Vagina (tissue), 2 donors: ENCODE measurements at regions not wholly inside any gene's neighbourhood (a gene's known extent, or its start where the extent isn't known, plus 50 kb on each side); places are given as distances from the start of the nearest gene placed in this dataset.

Experiments
- DNase-seq, 2 donors: peaks; one replicate each; pipeline ENCODE4 v3.0.0-alpha.2; 2017; ENCODE audit errors: extremely low spot score in 2 of 2
- H3K27ac ChIP-seq: fragments of 200-600 bp; sonication (generic); one replicate; pipeline ENCODE4 v1.5.1; 2019
- H3K27me3 ChIP-seq: fragments of 200-600 bp; sonication (generic); one replicate; pipeline ENCODE4 v1.5.1; 2019
- H3K36me3 ChIP-seq, 2 donors: fragments of 200-600 bp; sonication (generic); one replicate each; pipeline ENCODE4 v1.5.1; 2017 to 2019
- H3K4me1 ChIP-seq: fragments of 200-600 bp; sonication (generic); one replicate; pipeline ENCODE4 v1.5.1; 2019
- H3K4me3 ChIP-seq, 2 donors: fragments of 200-600 bp; sonication (generic); 1 replicate in 1 of 2; 2 replicates in 1 of 2; pipeline ENCODE4 v1.5.1; 2016 to 2019
- H3K9me3 ChIP-seq: fragments of 200-600 bp; sonication (generic); one replicate; pipeline ENCODE4 v1.5.1; 2019
- POLR2A ChIP-seq, 2 donors: fragments of 450-650 bp; IDR thresholded peaks; one replicate each; pipeline ENCODE4 v1.6.1; 2017; ENCODE audit warnings: antibody characterized with exemption in 2 of 2, mild to moderate bottlenecking in 2 of 2, moderate library complexity in 2 of 2
- POLR2AphosphoS5 ChIP-seq, 2 donors: sonication (generic); formaldehyde crosslinking; IDR thresholded peaks; one replicate each; pipeline ENCODE4 v1.9.0; 2017; ENCODE audit warnings: antibody characterized with exemption in 2 of 2, mild to moderate bottlenecking in 2 of 2, low read depth in 1 of 2; ENCODE audit not compliant: insufficient read depth in 1 of 2
- intact Hi-C: fragments of 100-400 bp; cut with DNase I; formaldehyde crosslinking; loops from one replicate; pipeline ENCODE4 v1.15.1; 2023
- TF ChIP-seq, protein P1 (sequence below), 3 experiments: fragments of 450-650 bp in 2 of 3; fragments of 200-600 bp in 1 of 3; sonication (generic) in 1 of 3; IDR thresholded peaks; one replicate each; pipeline ENCODE4 v1.5.1; 2017 to 2019; ENCODE audit warnings: antibody characterized with exemption in 3 of 3, mild to moderate bottlenecking in 2 of 3, moderate library complexity in 2 of 3

DNA sequence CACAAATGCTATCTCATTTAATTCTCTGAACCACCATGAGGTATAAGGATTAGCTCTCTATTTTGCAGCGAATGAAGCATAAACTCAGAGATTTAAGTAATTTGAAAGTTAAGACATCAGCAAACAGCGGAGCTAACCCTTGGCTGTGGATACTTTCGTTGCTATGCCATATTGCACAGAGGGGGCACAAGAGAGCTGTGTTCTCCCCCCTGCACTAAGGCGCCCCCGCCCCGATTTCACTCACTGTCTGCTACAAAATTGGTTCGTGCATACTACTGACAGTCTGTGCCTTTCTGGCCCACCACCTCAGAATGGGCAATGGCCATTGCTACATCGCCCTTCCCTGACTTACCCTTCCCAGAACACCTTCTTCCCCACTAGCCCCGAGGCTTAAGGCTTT is 105.7 kb upstream of the OBI1 start:
- Histone ChIP-seq H3K4me1 (no peaks in the 10 kb centered on the region), H3K36me3 (no peaks in the 10 kb centered on the region), H3K4me3 (no peak overlapping the region), H3K27me3 (no peaks in the 10 kb centered on the region), H3K9me3 (no peaks in the 10 kb centered on the region), H3K27ac (no peak overlapping the region)
- no peak for DNase-seq
- intact Hi-C loops = no loop called here
- no peak for TF ChIP-seq POLR2A (IDR thresholded peaks at IDR 0.05)
- TF ChIP-seq POLR2AphosphoS5 (IDR thresholded peaks at IDR 0.05; ENCODE audit: insufficient read depth in 1 of 2, low read depth in 1 of 2) = no peak
- TF ChIP-seq, protein P1, sequence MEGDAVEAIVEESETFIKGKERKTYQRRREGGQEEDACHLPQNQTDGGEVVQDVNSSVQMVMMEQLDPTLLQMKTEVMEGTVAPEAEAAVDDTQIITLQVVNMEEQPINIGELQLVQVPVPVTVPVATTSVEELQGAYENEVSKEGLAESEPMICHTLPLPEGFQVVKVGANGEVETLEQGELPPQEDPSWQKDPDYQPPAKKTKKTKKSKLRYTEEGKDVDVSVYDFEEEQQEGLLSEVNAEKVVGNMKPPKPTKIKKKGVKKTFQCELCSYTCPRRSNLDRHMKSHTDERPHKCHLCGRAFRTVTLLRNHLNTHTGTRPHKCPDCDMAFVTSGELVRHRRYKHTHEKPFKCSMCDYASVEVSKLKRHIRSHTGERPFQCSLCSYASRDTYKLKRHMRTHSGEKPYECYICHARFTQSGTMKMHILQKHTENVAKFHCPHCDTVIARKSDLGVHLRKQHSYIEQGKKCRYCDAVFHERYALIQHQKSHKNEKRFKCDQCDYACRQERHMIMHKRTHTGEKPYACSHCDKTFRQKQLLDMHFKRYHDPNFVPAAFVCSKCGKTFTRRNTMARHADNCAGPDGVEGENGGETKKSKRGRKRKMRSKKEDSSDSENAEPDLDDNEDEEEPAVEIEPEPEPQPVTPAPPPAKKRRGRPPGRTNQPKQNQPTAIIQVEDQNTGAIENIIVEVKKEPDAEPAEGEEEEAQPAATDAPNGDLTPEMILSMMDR (IDR thresholded peaks at IDR 0.05) = no peak

GRCh38 chr13:78762825-78763224 is 103.9 kb upstream of the OBI1 start:
- no peak for DNase-seq
- Histone ChIP-seq H3K9me3 (no peaks in the 10 kb centered on the region), H3K36me3 (no peaks in the 10 kb centered on the region), H3K4me3 (no peak overlapping the region), H3K4me1 (no peaks in the 10 kb centered on the region), H3K27ac (no peak overlapping the region), H3K27me3 (no peaks in the 10 kb centered on the region)
- TF ChIP-seq POLR2A (IDR thresholded peaks at IDR 0.05) (no peak), POLR2AphosphoS5 (IDR thresholded peaks at IDR 0.05; ENCODE audit: insufficient read depth in 1 of 2, low read depth in 1 of 2) (no peak)
- TF ChIP-seq, protein P1 (IDR thresholded peaks at IDR 0.05) = no peak
- intact Hi-C loops = no loop called here

DNA sequence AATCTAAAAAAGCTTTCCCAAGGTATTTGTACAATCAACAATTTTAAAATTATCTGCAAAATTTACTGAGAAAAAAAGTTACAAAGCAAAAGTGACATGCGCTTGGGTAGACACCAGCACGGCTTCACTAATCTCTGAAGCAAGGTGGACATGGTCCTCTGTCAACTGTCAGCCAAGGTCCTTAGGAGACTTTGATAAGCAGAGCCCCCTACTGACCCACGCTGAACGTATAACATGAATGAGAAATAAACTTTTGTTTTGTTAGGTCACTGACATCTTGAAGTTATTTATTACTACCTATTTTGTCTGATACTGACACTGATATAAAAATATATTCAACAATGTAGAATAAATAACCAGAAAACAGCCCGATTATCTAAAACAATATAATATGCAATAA is 100.7 kb upstream of the OBI1 start:
- intact Hi-C loops = no loop called here
- no peak for DNase-seq
- no peak overlapping the region for H3K27ac ChIP-seq
- H3K4me3 ChIP-seq = no peak overlapping the region
- no peaks in the 10 kb centered on the region for H3K4me1 ChIP-seq
- no peaks in the 10 kb centered on the region for H3K27me3 ChIP-seq
- no peaks in the 10 kb centered on the region for H3K9me3 ChIP-seq
- no peak for TF ChIP-seq POLR2A (IDR thresholded peaks at IDR 0.05)
- no peak for TF ChIP-seq POLR2AphosphoS5 (IDR thresholded peaks at IDR 0.05; ENCODE audit: insufficient read depth in 1 of 2, low read depth in 1 of 2)
- TF ChIP-seq, protein P1 (IDR thresholded peaks at IDR 0.05) = no peak
- no peaks in the 10 kb centered on the region for H3K36me3 ChIP-seq

DNA sequence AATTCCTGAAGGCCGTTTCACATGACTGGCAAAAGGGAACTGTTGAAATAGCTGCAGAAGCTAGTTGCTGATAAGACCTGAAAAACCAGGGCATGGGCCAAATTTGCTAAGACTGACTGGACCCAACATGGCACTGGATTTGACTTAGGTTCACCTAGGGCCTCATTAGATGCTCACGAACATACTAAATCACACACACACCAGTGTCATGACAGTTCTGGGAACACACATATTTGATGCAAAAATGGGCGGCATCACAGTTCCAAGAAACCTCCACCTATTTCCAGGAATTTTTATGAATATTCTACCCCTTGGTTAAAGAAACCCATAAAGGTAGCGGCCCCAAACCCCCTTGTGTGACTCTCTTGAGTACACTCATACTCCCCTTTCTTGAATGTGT is 99.6 kb upstream of the OBI1 start:
- no peak for DNase-seq
- intact Hi-C loops = no loop called here
- TF ChIP-seq POLR2A (IDR thresholded peaks at IDR 0.05) (no peak), POLR2AphosphoS5 (IDR thresholded peaks at IDR 0.05; ENCODE audit: insufficient read depth in 1 of 2, low read depth in 1 of 2) (no peak)
- TF ChIP-seq, protein P1 (IDR thresholded peaks at IDR 0.05) = no peak

DNA sequence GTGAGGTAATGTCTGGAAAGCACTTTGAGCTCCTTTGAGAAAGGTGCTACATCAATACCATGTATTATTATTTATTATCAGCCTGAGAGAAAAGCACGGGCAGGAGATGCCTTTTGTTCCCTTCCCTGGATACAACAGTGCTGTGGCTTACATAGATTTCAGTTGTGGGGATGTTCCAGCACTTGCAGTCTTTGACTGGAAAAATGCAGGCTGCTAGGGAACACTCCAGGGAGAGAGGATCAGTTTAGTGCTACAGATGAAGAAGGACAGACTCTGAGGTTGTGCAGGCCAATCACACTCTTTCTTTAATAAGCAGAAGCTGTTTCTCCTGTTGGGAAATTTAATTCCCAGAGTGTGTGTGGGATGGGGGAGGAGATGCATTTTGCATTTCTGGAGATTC is 94.5 kb upstream of the OBI1 start:
- Histone ChIP-seq H3K9me3 (no peaks in the 10 kb centered on the region), H3K4me1 (no peaks in the 10 kb centered on the region), H3K27ac (no peak overlapping the region), H3K36me3 (no peaks in the 10 kb centered on the region), H3K27me3 (no peaks in the 10 kb centered on the region), H3K4me3 (no peak overlapping the region)
- intact Hi-C loops = no loop called here
- TF ChIP-seq POLR2A (IDR thresholded peaks at IDR 0.05) (no peak), POLR2AphosphoS5 (IDR thresholded peaks at IDR 0.05; ENCODE audit: insufficient read depth in 1 of 2, low read depth in 1 of 2) (no peak)
- TF ChIP-seq, protein P1 (IDR thresholded peaks at IDR 0.05) = no peak
- no peak for DNase-seq

More for the DNA sequence above, 99.6 kb upstream of the OBI1 start:
- Histone ChIP-seq H3K9me3 (no peaks in the 10 kb centered on the region), H3K4me3 (no peak overlapping the region), H3K27me3 (no peaks in the 10 kb centered on the region), H3K4me1 (no peaks in the 10 kb centered on the region), H3K36me3 (no peaks in the 10 kb centered on the region), H3K27ac (no peak overlapping the region)
